ENCODE measurements at regions not wholly inside any gene's neighbourhood (a gene's known extent, or its start where the extent isn't known, plus 50 kb on each side); places are given as distances from the start of the nearest gene placed in this dataset.

DNA sequence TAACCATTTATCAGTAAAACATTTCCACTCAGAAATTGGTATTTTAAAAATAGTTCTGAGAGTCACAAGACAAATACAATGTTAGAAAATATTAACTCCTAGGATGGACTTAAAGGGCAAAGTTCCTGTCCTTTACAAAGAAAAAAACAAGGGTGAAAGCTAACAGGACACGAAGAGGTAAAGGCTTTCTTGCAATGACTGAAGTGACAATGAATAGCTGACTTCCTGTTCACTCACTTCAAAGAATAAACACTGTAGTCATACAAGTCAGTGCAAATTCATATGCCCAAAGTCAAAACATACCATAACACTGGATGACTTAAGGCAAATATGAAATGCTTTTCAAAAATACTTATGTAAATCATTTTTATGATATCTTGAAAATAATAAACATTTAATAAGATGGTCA is 1389.8 kb upstream of the ALCAM start:
- 0% methylated on average over 1 of the region's 1 CpG for WGBS (ENCODE audit: missing lambda C conversion rate)
- Histone ChIP-seq H3K4me1 (no peaks in the 10 kb centered on the region), H3K9me3 (no peaks in the 10 kb centered on the region), H3K27ac (no peak overlapping the region), H3K4me3 (no peak overlapping the region), H3K4me2 (no peak overlapping the region)
- no peak for ATAC-seq
- no peak for FAIRE-seq
- ChIA-PET POLR2A (no interaction called here), CTCF (no interaction called here)
- TF ChIP-seq RAD21 (conservative IDR thresholded peaks at IDR 0.05 in 1 of 2, IDR thresholded peaks at IDR 0.05 in 1 of 2) (no peak), HDAC2 (IDR thresholded peaks at IDR 0.05) (no peak), JUN (IDR thresholded peaks at IDR 0.05) (no peak), PHF8 (IDR thresholded peaks at IDR 0.05; ENCODE audit: borderline replicate concordance, low read depth) (no peak), RNF2 (IDR thresholded peaks at IDR 0.05; ENCODE audit: borderline replicate concordance, low read depth) (no peak), NR3C1 (IDR thresholded peaks at IDR 0.05) (no peak), KDM5A (IDR thresholded peaks at IDR 0.05) (no peak), GATA3 (IDR thresholded peaks at IDR 0.05; ENCODE audit: borderline replicate concordance) (no peak), CBX2 (IDR thresholded peaks at IDR 0.05; ENCODE audit: borderline replicate concordance, low read depth) (no peak), RARB (CRISPR knock-in tag; IDR thresholded peaks at IDR 0.05) (no peak), HOXB5 (CRISPR knock-in tag; IDR thresholded peaks at IDR 0.05) (no peak), POLR2AphosphoS2 (conservative IDR thresholded peaks at IDR 0.05; ENCODE audit: low read length) (no peak), HOXB13 (CRISPR knock-in tag; IDR thresholded peaks at IDR 0.05; ENCODE audit: low read depth) (no peak)
- TF ChIP-seq, protein P1, sequence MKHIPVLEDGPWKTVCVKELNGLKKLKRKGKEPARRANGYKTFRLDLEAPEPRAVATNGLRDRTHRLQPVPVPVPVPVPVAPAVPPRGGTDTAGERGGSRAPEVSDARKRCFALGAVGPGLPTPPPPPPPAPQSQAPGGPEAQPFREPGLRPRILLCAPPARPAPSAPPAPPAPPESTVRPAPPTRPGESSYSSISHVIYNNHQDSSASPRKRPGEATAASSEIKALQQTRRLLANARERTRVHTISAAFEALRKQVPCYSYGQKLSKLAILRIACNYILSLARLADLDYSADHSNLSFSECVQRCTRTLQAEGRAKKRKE (CRISPR knock-in tag; IDR thresholded peaks at IDR 0.05; ENCODE audit: low read depth): no peak
- TF ChIP-seq, protein P2, sequence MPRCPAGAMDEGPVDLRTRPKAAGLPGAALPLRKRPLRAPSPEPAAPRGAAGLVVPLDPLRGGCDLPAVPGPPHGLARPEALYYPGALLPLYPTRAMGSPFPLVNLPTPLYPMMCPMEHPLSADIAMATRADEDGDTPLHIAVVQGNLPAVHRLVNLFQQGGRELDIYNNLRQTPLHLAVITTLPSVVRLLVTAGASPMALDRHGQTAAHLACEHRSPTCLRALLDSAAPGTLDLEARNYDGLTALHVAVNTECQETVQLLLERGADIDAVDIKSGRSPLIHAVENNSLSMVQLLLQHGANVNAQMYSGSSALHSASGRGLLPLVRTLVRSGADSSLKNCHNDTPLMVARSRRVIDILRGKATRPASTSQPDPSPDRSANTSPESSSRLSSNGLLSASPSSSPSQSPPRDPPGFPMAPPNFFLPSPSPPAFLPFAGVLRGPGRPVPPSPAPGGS (IDR thresholded peaks at IDR 0.05): no peak
- DNase-seq (ENCODE audit: low read depth in 1 of 2, low spot score in 1 of 2): no peak

DNA sequence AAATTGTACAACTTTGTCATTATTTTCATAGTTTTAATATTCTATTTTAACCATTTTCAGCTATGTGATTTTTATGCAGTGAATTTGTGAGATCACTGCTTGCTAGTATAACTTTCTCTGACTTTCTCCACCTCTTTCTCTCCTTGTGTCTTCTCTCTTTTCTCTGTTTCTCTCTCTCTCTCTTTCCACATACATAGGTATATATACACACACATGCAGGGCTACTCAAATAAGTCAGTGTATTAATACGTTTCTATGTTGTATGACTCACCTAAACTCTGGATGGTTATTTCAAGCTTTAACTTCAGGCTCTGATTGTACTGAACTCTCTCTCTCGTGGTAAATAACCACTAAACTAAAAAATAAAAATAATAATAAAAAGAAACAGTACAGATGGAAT is 1389.3 kb upstream of the ALCAM start:
- no peak overlapping the region for H3K4me3 ChIP-seq
- ATAC-seq (no peak), DNase-seq (ENCODE audit: low read depth in 1 of 2, low spot score in 1 of 2) (no peak), FAIRE-seq (no peak)
- H3K27ac ChIP-seq: no peak overlapping the region
- ChIA-PET POLR2A (no interaction called here), CTCF (no interaction called here)
- TF ChIP-seq ZNF302 (CRISPR knock-in tag; IDR thresholded peaks at IDR 0.05): no peak
- TF ChIP-seq CBX2 (IDR thresholded peaks at IDR 0.05; ENCODE audit: borderline replicate concordance, low read depth): no peak
- TF ChIP-seq NR3C1 (IDR thresholded peaks at IDR 0.05): no peak
- no peak for TF ChIP-seq EHF (CRISPR knock-in tag; IDR thresholded peaks at IDR 0.05)
- TF ChIP-seq CBX8 (IDR thresholded peaks at IDR 0.05): no peak
- TF ChIP-seq, protein P3, sequence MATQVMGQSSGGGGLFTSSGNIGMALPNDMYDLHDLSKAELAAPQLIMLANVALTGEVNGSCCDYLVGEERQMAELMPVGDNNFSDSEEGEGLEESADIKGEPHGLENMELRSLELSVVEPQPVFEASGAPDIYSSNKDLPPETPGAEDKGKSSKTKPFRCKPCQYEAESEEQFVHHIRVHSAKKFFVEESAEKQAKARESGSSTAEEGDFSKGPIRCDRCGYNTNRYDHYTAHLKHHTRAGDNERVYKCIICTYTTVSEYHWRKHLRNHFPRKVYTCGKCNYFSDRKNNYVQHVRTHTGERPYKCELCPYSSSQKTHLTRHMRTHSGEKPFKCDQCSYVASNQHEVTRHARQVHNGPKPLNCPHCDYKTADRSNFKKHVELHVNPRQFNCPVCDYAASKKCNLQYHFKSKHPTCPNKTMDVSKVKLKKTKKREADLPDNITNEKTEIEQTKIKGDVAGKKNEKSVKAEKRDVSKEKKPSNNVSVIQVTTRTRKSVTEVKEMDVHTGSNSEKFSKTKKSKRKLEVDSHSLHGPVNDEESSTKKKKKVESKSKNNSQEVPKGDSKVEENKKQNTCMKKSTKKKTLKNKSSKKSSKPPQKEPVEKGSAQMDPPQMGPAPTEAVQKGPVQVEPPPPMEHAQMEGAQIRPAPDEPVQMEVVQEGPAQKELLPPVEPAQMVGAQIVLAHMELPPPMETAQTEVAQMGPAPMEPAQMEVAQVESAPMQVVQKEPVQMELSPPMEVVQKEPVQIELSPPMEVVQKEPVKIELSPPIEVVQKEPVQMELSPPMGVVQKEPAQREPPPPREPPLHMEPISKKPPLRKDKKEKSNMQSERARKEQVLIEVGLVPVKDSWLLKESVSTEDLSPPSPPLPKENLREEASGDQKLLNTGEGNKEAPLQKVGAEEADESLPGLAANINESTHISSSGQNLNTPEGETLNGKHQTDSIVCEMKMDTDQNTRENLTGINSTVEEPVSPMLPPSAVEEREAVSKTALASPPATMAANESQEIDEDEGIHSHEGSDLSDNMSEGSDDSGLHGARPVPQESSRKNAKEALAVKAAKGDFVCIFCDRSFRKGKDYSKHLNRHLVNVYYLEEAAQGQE (IDR thresholded peaks at IDR 0.05): no peak
- TF ChIP-seq, protein P4, sequence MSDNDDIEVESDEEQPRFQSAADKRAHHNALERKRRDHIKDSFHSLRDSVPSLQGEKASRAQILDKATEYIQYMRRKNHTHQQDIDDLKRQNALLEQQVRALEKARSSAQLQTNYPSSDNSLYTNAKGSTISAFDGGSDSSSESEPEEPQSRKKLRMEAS (IDR thresholded peaks at IDR 0.05): no peak
- no peak for TF ChIP-seq EP300 (IDR thresholded peaks at IDR 0.05)
- TF ChIP-seq EHMT2 (IDR thresholded peaks at IDR 0.05; ENCODE audit: low read depth): no peak
- TF ChIP-seq RAD21 (conservative IDR thresholded peaks at IDR 0.05 in 1 of 2, IDR thresholded peaks at IDR 0.05 in 1 of 2): no peak
- TF ChIP-seq, protein P5, sequence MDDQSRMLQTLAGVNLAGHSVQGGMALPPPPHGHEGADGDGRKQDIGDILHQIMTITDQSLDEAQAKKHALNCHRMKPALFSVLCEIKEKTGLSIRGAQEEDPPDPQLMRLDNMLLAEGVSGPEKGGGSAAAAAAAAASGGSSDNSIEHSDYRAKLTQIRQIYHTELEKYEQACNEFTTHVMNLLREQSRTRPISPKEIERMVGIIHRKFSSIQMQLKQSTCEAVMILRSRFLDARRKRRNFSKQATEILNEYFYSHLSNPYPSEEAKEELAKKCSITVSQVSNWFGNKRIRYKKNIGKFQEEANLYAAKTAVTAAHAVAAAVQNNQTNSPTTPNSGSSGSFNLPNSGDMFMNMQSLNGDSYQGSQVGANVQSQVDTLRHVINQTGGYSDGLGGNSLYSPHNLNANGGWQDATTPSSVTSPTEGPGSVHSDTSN (IDR thresholded peaks at IDR 0.05): no peak
- TF ChIP-seq, protein P1 (CRISPR knock-in tag; IDR thresholded peaks at IDR 0.05; ENCODE audit: low read depth): no peak
- no peak for TF ChIP-seq MAFK (IDR thresholded peaks at IDR 0.05; ENCODE audit: partially characterized antibody)
- TF ChIP-seq NFE2L2 (conservative IDR thresholded peaks at IDR 0.05; ENCODE audit: low read length): no peak
- no peak for TF ChIP-seq MYC (IDR thresholded peaks at IDR 0.05; ENCODE audit: borderline replicate concordance, low read length)
- no peak for TF ChIP-seq POLR2A (IDR thresholded peaks at IDR 0.05; ENCODE audit: low read length)
- TF ChIP-seq, protein P6, sequence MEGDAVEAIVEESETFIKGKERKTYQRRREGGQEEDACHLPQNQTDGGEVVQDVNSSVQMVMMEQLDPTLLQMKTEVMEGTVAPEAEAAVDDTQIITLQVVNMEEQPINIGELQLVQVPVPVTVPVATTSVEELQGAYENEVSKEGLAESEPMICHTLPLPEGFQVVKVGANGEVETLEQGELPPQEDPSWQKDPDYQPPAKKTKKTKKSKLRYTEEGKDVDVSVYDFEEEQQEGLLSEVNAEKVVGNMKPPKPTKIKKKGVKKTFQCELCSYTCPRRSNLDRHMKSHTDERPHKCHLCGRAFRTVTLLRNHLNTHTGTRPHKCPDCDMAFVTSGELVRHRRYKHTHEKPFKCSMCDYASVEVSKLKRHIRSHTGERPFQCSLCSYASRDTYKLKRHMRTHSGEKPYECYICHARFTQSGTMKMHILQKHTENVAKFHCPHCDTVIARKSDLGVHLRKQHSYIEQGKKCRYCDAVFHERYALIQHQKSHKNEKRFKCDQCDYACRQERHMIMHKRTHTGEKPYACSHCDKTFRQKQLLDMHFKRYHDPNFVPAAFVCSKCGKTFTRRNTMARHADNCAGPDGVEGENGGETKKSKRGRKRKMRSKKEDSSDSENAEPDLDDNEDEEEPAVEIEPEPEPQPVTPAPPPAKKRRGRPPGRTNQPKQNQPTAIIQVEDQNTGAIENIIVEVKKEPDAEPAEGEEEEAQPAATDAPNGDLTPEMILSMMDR (IDR thresholded peaks at IDR 0.05): no peak
- TF ChIP-seq CHD4 (IDR thresholded peaks at IDR 0.05; ENCODE audit: borderline replicate concordance): no peak
- no peak for TF ChIP-seq KDM5A (IDR thresholded peaks at IDR 0.05)
- H3K9me3 ChIP-seq: no peaks in the 10 kb centered on the region
- H3K4me2 ChIP-seq: no peak overlapping the region
- H3K4me1 ChIP-seq: no peaks in the 10 kb centered on the region
- 12% methylated on average over 2 of the region's 2 CpGs for WGBS (ENCODE audit: missing lambda C conversion rate)

All from A549 (cell line).